OCI-LY1 (cell line): ENCODE measurements at regions not wholly inside any gene's neighbourhood (a gene's known extent, or its start where the extent isn't known, plus 50 kb on each side); places are given as distances from the start of the nearest gene placed in this dataset.

Source experiments
- H2AFZ ChIP-seq: fragments of 200-600 bp; sonication (generic), shearing (Covaris generic); 2 replicates; pipeline ENCODE4 v1.6.0; 2014; ENCODE audit warnings: antibody characterized with exemption, mild to moderate bottlenecking, low read length
- H3F3A ChIP-seq: fragments of 200-600 bp; sonication (generic), shearing (Covaris generic); 2 replicates; pipeline ENCODE4 v1.6.0; 2014; ENCODE audit warnings: mild to moderate bottlenecking, antibody characterized with exemption, low read length, moderate library complexity; ENCODE audit not compliant: insufficient read depth
- H3K27ac ChIP-seq: fragments of 200-600 bp; sonication (generic); 2 replicates; pipeline ENCODE4 v1.5.1; 2014; ENCODE audit warnings: low read length, mixed run types, mild to moderate bottlenecking, low read depth; ENCODE audit not compliant: poor library complexity, severe bottlenecking
- H3K27me3 ChIP-seq: fragments of 200-600 bp; sonication (generic); 2 replicates; pipeline ENCODE4 v1.6.0; 2014; ENCODE audit warnings: antibody characterized with exemption, mild to moderate bottlenecking, low read length, moderate library complexity; ENCODE audit not compliant: insufficient read depth
- H3K36me3 ChIP-seq: fragments of 200-600 bp; sonication (generic); 2 replicates; pipeline ENCODE4 v1.6.1; 2014; ENCODE audit warnings: mild to moderate bottlenecking, antibody characterized with exemption, low read length, moderate library complexity, mixed read lengths; ENCODE audit not compliant: insufficient read depth
- H3K4me1 ChIP-seq: fragments of 200-600 bp; sonication (generic); 2 replicates; pipeline ENCODE4 v1.5.1; 2014; ENCODE audit warnings: mild to moderate bottlenecking, low read length, moderate library complexity; ENCODE audit not compliant: insufficient read depth, severe bottlenecking
- H3K4me2 ChIP-seq: fragments of 200-600 bp; sonication (generic), shearing (Covaris generic); 2 replicates; pipeline ENCODE4 v1.6.1; 2014; ENCODE audit warnings: low read length
- H3K4me3 ChIP-seq: fragments of 200-600 bp; sonication (generic); 2 replicates; pipeline ENCODE4 v1.5.1; 2014; ENCODE audit warnings: low read length, low read depth, mild to moderate bottlenecking, mixed read lengths; ENCODE audit not compliant: poor library complexity, severe bottlenecking
- H3K79me2 ChIP-seq: fragments of 200-600 bp; shearing (Covaris generic); 2 replicates; pipeline ENCODE4 v1.6.1; 2016; ENCODE audit warnings: mixed run types, low read length, mixed read lengths; ENCODE audit not compliant: insufficient read depth
- H3K9ac ChIP-seq: fragments of 200-600 bp; sonication (generic), shearing (Covaris generic); 2 replicates; pipeline ENCODE4 v1.6.1; 2014; ENCODE audit warnings: mild to moderate bottlenecking, low read length, mixed read lengths
- H3K9me2 ChIP-seq: fragments of 200-600 bp; sonication (generic), shearing (Covaris generic); 2 replicates; pipeline ENCODE4 v1.6.1; 2014; ENCODE audit warnings: low read depth, mild to moderate bottlenecking, low read length, mixed read lengths
- H3K9me3 ChIP-seq: fragments of 200-600 bp; shearing (Covaris generic); 2 replicates; pipeline ENCODE4 v1.6.1; 2014; ENCODE audit warnings: low read length, mixed read lengths
- H4K20me1 ChIP-seq: fragments of 200-600 bp; sonication (generic), shearing (Covaris generic); 2 replicates; pipeline ENCODE4 v1.6.0; 2016; ENCODE audit warnings: mild to moderate bottlenecking, low read length; ENCODE audit not compliant: insufficient read depth
- EZH2 ChIP-seq: fragments of 200-600 bp; sonication (generic), shearing (Covaris generic); IDR thresholded peaks from 2 replicates; pipeline ENCODE4 v1.8.0; 2017; ENCODE audit warnings: borderline replicate concordance, mixed run types, mild to moderate bottlenecking, antibody characterized with exemption, low read length, moderate library complexity, mixed read lengths
- TF ChIP-seq, protein P1 (sequence below): fragments of 200-600 bp; sonication (generic), shearing (Covaris generic); IDR thresholded peaks from 2 replicates; pipeline ENCODE4 v1.5.1; 2017; ENCODE audit warnings: mild to moderate bottlenecking, antibody characterized with exemption, low read length, moderate library complexity, mixed read lengths

DNA sequence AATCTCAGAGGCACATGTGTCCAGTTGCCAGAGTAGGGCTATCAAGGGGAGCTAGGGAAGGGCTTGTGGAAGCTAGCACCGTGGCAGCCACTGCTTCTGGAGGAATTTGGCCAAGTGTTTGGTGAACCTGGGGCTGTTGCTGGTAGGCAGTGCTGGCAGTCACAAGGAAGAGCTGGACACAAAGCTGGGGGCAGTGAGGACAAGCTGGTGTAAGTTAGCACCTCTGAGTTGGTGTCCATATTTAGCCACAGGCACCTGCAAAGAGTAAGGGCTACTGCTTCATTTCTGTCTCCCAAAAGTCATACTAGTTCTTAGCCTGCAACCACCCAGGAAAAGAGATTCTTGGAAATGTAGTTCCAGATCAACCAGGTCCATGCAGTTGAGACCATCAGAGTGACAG lies 359.4 kb downstream of the CSNK1G3 start:
- Histone ChIP-seq H3K9me2 (no peaks in the 10 kb centered on the region), H3K27ac (no peak overlapping the region), H3K9ac (no peak overlapping the region), H3K79me2 (no peaks in the 10 kb centered on the region), H3K4me1 (peaks cover 25% of the 10 kb centered on the region), H3K9me3 (no peaks in the 10 kb centered on the region), H3K4me2 (no peak overlapping the region), H3K4me3 (no peak overlapping the region), H3F3A (no peaks in the 10 kb centered on the region), H2AFZ (no peak overlapping the region), H4K20me1 (no peaks in the 10 kb centered on the region), H3K27me3 (no peaks in the 10 kb centered on the region), H3K36me3 (no peaks in the 10 kb centered on the region)
- no peak for TF ChIP-seq EZH2
- TF ChIP-seq, protein P1, sequence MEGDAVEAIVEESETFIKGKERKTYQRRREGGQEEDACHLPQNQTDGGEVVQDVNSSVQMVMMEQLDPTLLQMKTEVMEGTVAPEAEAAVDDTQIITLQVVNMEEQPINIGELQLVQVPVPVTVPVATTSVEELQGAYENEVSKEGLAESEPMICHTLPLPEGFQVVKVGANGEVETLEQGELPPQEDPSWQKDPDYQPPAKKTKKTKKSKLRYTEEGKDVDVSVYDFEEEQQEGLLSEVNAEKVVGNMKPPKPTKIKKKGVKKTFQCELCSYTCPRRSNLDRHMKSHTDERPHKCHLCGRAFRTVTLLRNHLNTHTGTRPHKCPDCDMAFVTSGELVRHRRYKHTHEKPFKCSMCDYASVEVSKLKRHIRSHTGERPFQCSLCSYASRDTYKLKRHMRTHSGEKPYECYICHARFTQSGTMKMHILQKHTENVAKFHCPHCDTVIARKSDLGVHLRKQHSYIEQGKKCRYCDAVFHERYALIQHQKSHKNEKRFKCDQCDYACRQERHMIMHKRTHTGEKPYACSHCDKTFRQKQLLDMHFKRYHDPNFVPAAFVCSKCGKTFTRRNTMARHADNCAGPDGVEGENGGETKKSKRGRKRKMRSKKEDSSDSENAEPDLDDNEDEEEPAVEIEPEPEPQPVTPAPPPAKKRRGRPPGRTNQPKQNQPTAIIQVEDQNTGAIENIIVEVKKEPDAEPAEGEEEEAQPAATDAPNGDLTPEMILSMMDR: no peak

DNA sequence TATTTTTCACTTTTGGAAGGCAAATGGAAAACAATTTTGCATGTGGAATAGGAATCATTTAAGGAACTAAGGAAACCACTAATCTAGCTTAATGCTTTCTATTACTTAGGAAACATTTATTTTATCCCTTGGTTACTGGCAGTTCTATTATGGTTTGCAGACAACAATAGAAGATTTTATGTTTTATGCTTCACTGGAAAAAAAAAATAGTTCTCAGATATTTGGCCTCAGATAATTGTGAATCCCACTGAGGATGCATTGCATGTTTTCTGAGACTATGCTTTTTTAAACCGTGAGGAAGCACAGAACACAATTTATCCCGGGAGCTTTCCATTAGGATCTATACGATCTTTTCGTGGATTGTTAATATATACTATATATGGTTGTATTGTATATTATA lies 356.9 kb downstream of the CSNK1G3 start:
- Histone ChIP-seq H3F3A (no peaks in the 10 kb centered on the region), H3K9me3 (no peaks in the 10 kb centered on the region), H3K27me3 (no peaks in the 10 kb centered on the region), H3K9me2 (no peaks in the 10 kb centered on the region), H3K4me1 (peaks cover 6% of the 10 kb centered on the region), H3K4me3 (no peak overlapping the region), H4K20me1 (no peaks in the 10 kb centered on the region), H3K79me2 (no peaks in the 10 kb centered on the region), H3K9ac (no peak overlapping the region), H3K27ac (no peak overlapping the region), H3K36me3 (no peaks in the 10 kb centered on the region), H3K4me2 (no peak overlapping the region), H2AFZ (no peak overlapping the region)
- TF ChIP-seq EZH2: no peak
- TF ChIP-seq, protein P1: no peak

DNA sequence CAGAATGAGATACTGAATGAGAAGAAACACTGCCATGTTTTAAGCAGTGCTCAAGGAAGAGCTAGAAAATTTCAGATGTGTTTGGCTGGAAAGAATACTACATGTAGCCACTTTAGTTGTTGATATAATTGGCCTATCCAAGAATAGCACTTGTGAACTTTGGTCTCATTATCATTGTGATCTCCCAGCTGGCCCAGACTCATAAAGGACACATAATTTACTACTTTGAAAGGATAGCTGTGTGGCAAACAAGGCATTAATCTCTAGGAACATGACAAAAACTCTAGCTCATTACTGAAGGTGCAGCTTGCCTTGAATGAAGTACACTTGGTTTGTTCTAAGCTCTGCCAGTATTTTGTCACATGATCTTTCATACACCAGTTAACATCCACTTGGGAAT lies 356.3 kb downstream of the CSNK1G3 start:
- Histone ChIP-seq H3K4me1 (peaks cover 6% of the 10 kb centered on the region), H3K27me3 (no peaks in the 10 kb centered on the region), H4K20me1 (no peaks in the 10 kb centered on the region), H3K4me3 (no peak overlapping the region), H2AFZ (no peak overlapping the region), H3K9me2 (no peaks in the 10 kb centered on the region), H3F3A (no peaks in the 10 kb centered on the region), H3K27ac (no peak overlapping the region), H3K4me2 (no peak overlapping the region), H3K79me2 (no peaks in the 10 kb centered on the region), H3K36me3 (no peaks in the 10 kb centered on the region), H3K9me3 (no peaks in the 10 kb centered on the region), H3K9ac (no peak overlapping the region)
- TF ChIP-seq, protein P1: no peak
- TF ChIP-seq EZH2: no peak
